ENCODE measurements at regions not wholly inside any gene's neighbourhood (a gene's known extent, or its start where the extent isn't known, plus 50 kb on each side); places are given as distances from the start of the nearest gene placed in this dataset.

- TF ChIP-seq CTCF (IDR thresholded peaks at IDR 0.05) = no peak
- no peak for TF ChIP-seq EP300 (IDR thresholded peaks at IDR 0.05)
- no peak for TF ChIP-seq POLR2A (IDR thresholded peaks at IDR 0.05)
Observed at GRCh38 chr10:70966646-70967553, 78.5 kb upstream of the PCBD1 start.

Measured in ovary (tissue), 3 donors.